K562 (cell line): ENCODE measurements at regions not wholly inside any gene's neighbourhood (a gene's known extent, or its start where the extent isn't known, plus 50 kb on each side); places are given as distances from the start of the nearest gene placed in this dataset.

ENCODE experiments used
- ATAC-seq: fragments of 200-7000 bp; cut with Tn5 transposase; 3 replicates; pipeline ENCODE4 v1.9.1; 2020; ENCODE audit warnings: moderate library complexity
- BruUV-seq: library from RNA; stranded (reverse); fragments of 400-500 nt; replicated peaks from 2 replicates; lab custom pipeline; 2021; lab: Mats Ljungman, UMichigan
- CTCF ChIA-PET: fragments of 300-600 bp; formaldehyde crosslinking; extraction: SDS; loops from one replicate; lab custom pipeline; 2021; ENCODE audit warnings: low intra/inter-chr PET ratio; lab: Yijun Ruan, JAX
- POLR2A ChIA-PET: fragments of 300-600, 350-650 bp; sonication (Branson Sonifier 250); formaldehyde crosslinking; extraction: SDS; loops from one replicate; lab custom pipeline; 2021; ENCODE audit warnings: antibody characterized with exemption, inconsistent platforms; lab: Yijun Ruan, JAX
- DNase-seq, 4 experiments: peaks; one replicate each; pipeline versions ENCODE4 v3.0.0 to v3.0.0-alpha.2; 2011 to 2018; ENCODE audit warnings: low spot score in 3 of 4, mixed read lengths in 3 of 4; ENCODE audit errors: extremely low read depth in 1 of 4
- FAIRE-seq: peaks from 2 replicates; lab custom pipeline; 2011; peaks lifted over from hg19 to GRCh38; lab: Jason Lieb, UNC
- H2AFZ ChIP-seq: 2 replicates; pipeline ENCODE4 v1.6.0; 2011; ENCODE audit warnings: low read depth, low read length, control low read depth, inconsistent platforms
- H3K27ac ChIP-seq: fragments of 200-600 bp; 3 replicates; pipeline ENCODE4 v1.8.0; 2011; ENCODE audit warnings: low read depth, mild to moderate bottlenecking, control low read depth, inconsistent platforms, low read length, moderate library complexity, mixed read lengths; ENCODE audit errors: extremely low read depth
- H3K27me3 ChIP-seq, 2 experiments: fragments of 300-600 bp in 1 of 2; 2 replicates in 1 of 2; 3 replicates in 1 of 2; pipeline versions ENCODE4 v1.6.0 to v1.8.0; 2011; ENCODE audit warnings: inconsistent platforms in 2 of 2, low read length in 2 of 2, mild to moderate bottlenecking in 1 of 2, mixed read lengths in 1 of 2, moderate library complexity in 1 of 2; ENCODE audit not compliant: control insufficient read depth in 2 of 2, insufficient read depth in 2 of 2
- H3K36me3 ChIP-seq: fragments of 300-600 bp; 3 replicates; pipeline ENCODE4 v1.8.0; 2011; ENCODE audit warnings: mild to moderate bottlenecking, low read length, inconsistent platforms; ENCODE audit not compliant: control insufficient read depth, insufficient read depth
- H3K4me1 ChIP-seq, 2 experiments: fragments of 200-600 bp in 1 of 2; replicated peaks in 1 of 2; 2 replicates in 1 of 2; 3 replicates in 1 of 2; pipeline versions ENCODE4 v1.5.1 to v1.8.0; 2011; ENCODE audit warnings: inconsistent platforms in 2 of 2, low read length in 2 of 2, mild to moderate bottlenecking in 1 of 2, mixed read lengths in 1 of 2, moderate library complexity in 1 of 2; ENCODE audit not compliant: control insufficient read depth in 2 of 2, insufficient read depth in 2 of 2
- H3K4me2 ChIP-seq: 2 replicates; pipeline ENCODE4 v1.6.1; 2011; ENCODE audit warnings: low read length, control low read depth, inconsistent platforms, mixed read lengths; ENCODE audit not compliant: insufficient read depth
- H3K4me3 ChIP-seq: fragments of 200-600 bp; sonication (generic), shearing (Covaris generic); 2 replicates; pipeline ENCODE4 v1.5.1; 2016; ENCODE audit warnings: control low read depth, inconsistent platforms
- H3K79me2 ChIP-seq: fragments of 200-600 bp; 3 replicates; pipeline ENCODE4 v1.8.0; 2011; ENCODE audit warnings: low read length, inconsistent platforms; ENCODE audit not compliant: control insufficient read depth, insufficient read depth
- H3K9ac ChIP-seq, 2 experiments: 2 replicates each; pipeline versions ENCODE4 v1.6.0 to v1.6.1; 2011; ENCODE audit warnings: low read depth in 2 of 2, low read length in 2 of 2, control low read depth in 1 of 2, inconsistent platforms in 1 of 2, mild to moderate bottlenecking in 1 of 2, mixed read lengths in 1 of 2; ENCODE audit not compliant: insufficient read depth in 1 of 2
- H3K9me1 ChIP-seq: one replicate; pipeline ENCODE4 v1.6.0; 2011; ENCODE audit warnings: inconsistent platforms, mild to moderate bottlenecking, low read length, moderate library complexity; ENCODE audit not compliant: control insufficient read depth, insufficient read depth
- H3K9me3 ChIP-seq: replicated peaks from 2 replicates; pipeline ENCODE4 v1.5.1; 2011; ENCODE audit warnings: low read depth, low read length, inconsistent platforms; ENCODE audit not compliant: control insufficient read depth, insufficient read depth
- H4K20me1 ChIP-seq: replicated peaks from 2 replicates; pipeline ENCODE4 v1.6.1; 2011; ENCODE audit warnings: low read length, inconsistent platforms, mixed read lengths; ENCODE audit not compliant: control insufficient read depth, insufficient read depth
- CBX5 ChIP-seq: IDR thresholded peaks from 2 replicates; pipeline ENCODE4 v1.6.1; 2014; ENCODE audit warnings: low read depth, borderline replicate concordance
- FUS ChIP-seq: fragments of 200-400 bp; formaldehyde crosslinking; optimal IDR thresholded peaks from 2 replicates; pipeline ENCODE3; 2017; ENCODE audit warnings: low read depth, low read length
- GTF2A2 ChIP-seq: IDR thresholded peaks from 2 replicates; pipeline ENCODE4 v1.6.1; 2016; ENCODE audit warnings: mild to moderate bottlenecking, missing genetic modification characterization, missing compliant biosample characterization
- HDAC3 ChIP-seq: fragments of 450-650 bp; IDR thresholded peaks from 2 replicates; pipeline ENCODE4 v1.6.1; 2018; ENCODE audit warnings: borderline replicate concordance, mild to moderate bottlenecking, moderate library complexity; ENCODE audit not compliant: partially characterized antibody
- JUN ChIP-seq, 2 experiments: sonication (generic) in 1 of 2; formaldehyde crosslinking in 1 of 2; IDR thresholded peaks; 2 replicates each; pipeline versions ENCODE4 v1.6.1 to v1.8.0; 2012 to 2022; ENCODE audit warnings: borderline replicate concordance in 2 of 2, mild to moderate bottlenecking in 2 of 2, improper control_type of control experiment in 1 of 2, low read depth in 1 of 2, low read length in 1 of 2, missing genetic modification reagents in 1 of 2
- KAT8 ChIP-seq: fragments of 450-650 bp; IDR thresholded peaks from 2 replicates; pipeline ENCODE4 v1.6.1; 2016; ENCODE audit warnings: low read depth, mild to moderate bottlenecking
- TCFL5 ChIP-seq: fragments of 250-450 bp; sonication (Bioruptor Pico); conservative IDR thresholded peaks from 2 replicates; pipeline ENCODE4 v1.6.1; 2021; ENCODE audit warnings: mild to moderate bottlenecking, moderate library complexity, matching md5 sums
- TRIM24 ChIP-seq, 2 experiments: fragments of 450-650 bp; IDR thresholded peaks; 2 replicates each; pipeline ENCODE4 v1.6.1; 2016
- U2AF2 ChIP-seq: fragments of 200-400 bp; formaldehyde crosslinking; optimal IDR thresholded peaks from 2 replicates; pipeline ENCODE3; 2017; ENCODE audit warnings: low read depth, mild to moderate bottlenecking, low read length
- ZBTB17 ChIP-seq: fragments of 450-650 bp; formaldehyde crosslinking; IDR thresholded peaks from 2 replicates; pipeline ENCODE4 v1.4.0; 2020; ENCODE audit warnings: mild to moderate bottlenecking
- ZNF165 ChIP-seq: fragments of 250-450 bp; sonication (Bioruptor Pico); IDR thresholded peaks from 2 replicates; pipeline ENCODE4 v1.4.0; 2020; ENCODE audit warnings: borderline replicate concordance
- ZNF282 ChIP-seq: sonication (generic); formaldehyde crosslinking; IDR thresholded peaks from 2 replicates; pipeline ENCODE4 v1.8.1; 2023; ENCODE audit warnings: missing genetic modification reagents
- ZNF584 ChIP-seq: fragments of 200-800 bp; sonication (Bioruptor generic); IDR thresholded peaks from 2 replicates; pipeline ENCODE4 v1.6.1; 2016; ENCODE audit warnings: low read depth, mild to moderate bottlenecking, missing genetic modification characterization, missing compliant biosample characterization
- ZNF785 ChIP-seq: fragments of 250-450 bp; sonication (Bioruptor Pico); IDR thresholded peaks from 2 replicates; pipeline ENCODE4 v1.4.0; 2020; ENCODE audit warnings: mild to moderate bottlenecking
- WGBS: fragments of 100-300 bp; shearing (Covaris generic); methylation state at CpG from one replicate; pipeline ENCODE4 v1.1.6; 2016; ENCODE audit warnings: low coverage, mixed read lengths; ENCODE audit not compliant: insufficient coverage; ENCODE audit errors: missing lambda C conversion rate; 5-methylcytosine and 5-hydroxymethylcytosine counted together
- in situ Hi-C: fragments of 300-500 bp; cut with MboI; formaldehyde crosslinking; loops from 4 replicates; pipeline ENCODE4 v1.15.0; 2018; ENCODE audit warnings: inconsistent platforms, mixed read lengths
- intact Hi-C: fragments of 100-400 bp; cut with micrococcal nuclease; formaldehyde crosslinking; loops from 2 replicates; pipeline ENCODE4 v1.14.2; 2022
- TF ChIP-seq, protein P1 (sequence below): fragments of 250-450 bp; sonication (Bioruptor Pico); IDR thresholded peaks from 2 replicates; pipeline ENCODE4 v1.5.0; 2022; ENCODE audit warnings: mild to moderate bottlenecking

DNA sequence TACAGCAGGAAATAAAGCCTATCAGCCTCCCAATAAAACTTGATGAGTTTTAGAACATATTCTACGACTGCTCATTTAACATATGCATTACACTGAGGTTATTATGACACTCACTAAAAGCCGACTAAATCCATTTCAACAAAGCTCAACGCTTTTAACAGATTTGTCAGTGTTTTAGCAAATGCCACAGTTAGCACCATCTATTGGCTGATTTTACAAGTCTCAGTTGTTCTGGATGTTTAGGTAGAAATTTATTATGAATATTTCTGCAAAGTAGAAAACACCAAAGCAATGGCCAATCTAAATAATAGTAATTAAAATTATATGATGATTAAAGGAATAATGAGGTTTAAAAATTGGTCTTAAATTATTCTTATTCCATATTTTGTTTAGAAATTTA, 993.2 kb upstream of the PCDH7 start (continued):
- TF ChIP-seq ZNF165 (CRISPR knock-in tag) = no peak

DNA sequence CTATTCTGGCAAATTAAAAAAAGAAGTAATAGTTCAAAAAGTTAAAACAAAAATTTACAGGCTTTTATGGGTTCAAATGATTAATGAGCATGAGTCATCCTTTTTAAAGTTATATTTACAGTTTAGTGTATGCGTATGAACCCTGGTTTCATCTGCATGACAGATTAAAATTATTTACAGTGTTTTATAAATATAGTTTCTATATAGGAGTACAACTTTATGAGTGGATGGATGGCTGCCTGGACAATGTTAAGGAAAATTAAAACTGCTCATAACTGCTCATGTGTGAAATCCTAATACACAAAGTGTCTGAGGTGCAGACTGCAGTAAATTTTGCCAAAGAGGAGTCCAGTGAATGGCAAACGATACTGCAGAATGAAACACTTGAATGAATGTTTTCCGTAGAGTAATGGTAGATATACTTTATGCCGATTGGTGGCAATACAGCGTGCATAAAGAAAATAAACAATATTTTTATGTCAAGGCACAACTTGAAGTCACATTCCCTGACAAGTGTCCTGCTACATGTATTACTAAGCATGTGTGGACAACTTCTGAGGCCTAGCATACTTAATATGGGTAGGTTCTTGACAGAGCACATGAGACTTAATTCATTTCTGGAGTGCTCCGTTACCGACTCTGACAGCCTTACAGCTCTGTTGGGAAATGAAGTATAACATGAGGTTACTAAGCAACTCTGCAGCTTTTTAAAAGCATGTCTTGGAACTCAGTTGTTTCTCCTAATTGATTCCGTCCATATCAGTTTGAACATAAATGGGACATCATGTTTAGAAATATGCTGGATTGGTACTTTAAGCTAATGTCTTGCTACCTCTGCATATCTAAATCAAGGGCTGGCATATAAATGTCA, 985.6 kb upstream of the PCDH7 start:
- TF ChIP-seq ZNF282 (CRISPR knock-in tag) (no peak), HDAC3 (no peak), KAT8 (no peak), CBX5 (no peak), ZNF785 (CRISPR knock-in tag) (no peak), ZBTB17 (CRISPR knock-in tag) (no peak), GTF2A2 (tag) (no peak), U2AF2 (no peak), JUN (IDR thresholded peaks at IDR 0.05; ENCODE audit: borderline replicate concordance, low read depth, low read length) (no peak), JUN (CRISPR knock-in tag; IDR thresholded peaks at IDR 0.05; ENCODE audit: borderline replicate concordance) (no peak), ZNF584 (CRISPR knock-in tag) (no peak), FUS (no peak), TRIM24 (IDR thresholded peaks at IDR 0.05) (no peak), TCFL5 (no peak)
- TF ChIP-seq, protein P1, sequence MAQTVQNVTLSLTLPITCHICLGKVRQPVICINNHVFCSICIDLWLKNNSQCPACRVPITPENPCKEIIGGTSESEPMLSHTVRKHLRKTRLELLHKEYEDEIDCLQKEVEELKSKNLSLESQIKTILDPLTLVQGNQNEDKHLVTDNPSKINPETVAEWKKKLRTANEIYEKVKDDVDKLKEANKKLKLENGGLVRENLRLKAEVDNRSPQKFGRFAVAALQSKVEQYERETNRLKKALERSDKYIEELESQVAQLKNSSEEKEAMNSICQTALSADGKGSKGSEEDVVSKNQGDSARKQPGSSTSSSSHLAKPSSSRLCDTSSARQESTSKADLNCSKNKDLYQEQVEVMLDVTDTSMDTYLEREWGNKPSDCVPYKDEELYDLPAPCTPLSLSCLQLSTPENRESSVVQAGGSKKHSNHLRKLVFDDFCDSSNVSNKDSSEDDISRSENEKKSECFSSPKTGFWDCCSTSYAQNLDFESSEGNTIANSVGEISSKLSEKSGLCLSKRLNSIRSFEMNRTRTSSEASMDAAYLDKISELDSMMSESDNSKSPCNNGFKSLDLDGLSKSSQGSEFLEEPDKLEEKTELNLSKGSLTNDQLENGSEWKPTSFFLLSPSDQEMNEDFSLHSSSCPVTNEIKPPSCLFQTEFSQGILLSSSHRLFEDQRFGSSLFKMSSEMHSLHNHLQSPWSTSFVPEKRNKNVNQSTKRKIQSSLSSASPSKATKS = no peak
- intact Hi-C loops = no loop called here
- Histone ChIP-seq H3K9ac (no peak overlapping the region), H3K9me1 (no peaks in the 10 kb centered on the region), H3K27ac (no peak overlapping the region), H3K4me3 (no peak overlapping the region), H3K79me2 (no peaks in the 10 kb centered on the region), H3K4me2 (no peak overlapping the region), H3K36me3 (no peaks in the 10 kb centered on the region), H2AFZ (no peak overlapping the region), H3K4me1 (no peaks in the 10 kb centered on the region), H3K9me3 (no peaks in the 10 kb centered on the region), H3K27me3 (no peaks in the 10 kb centered on the region), H4K20me1 (no peaks in the 10 kb centered on the region)
- no peak for ATAC-seq
- CTCF ChIA-PET = no interaction called here
- in situ Hi-C loops = no loop called here
- no TSS peak for BruUV-seq
- no peak for DNase-seq
- no peak for FAIRE-seq
- POLR2A ChIA-PET = no interaction called here
- WGBS = 2% methylated on average over 8 of the region's 8 CpGs
